Epidermal melanocyte (primary cell): ENCODE measurements at regions not wholly inside any gene's neighbourhood (a gene's known extent, or its start where the extent isn't known, plus 50 kb on each side); places are given as distances from the start of the nearest gene placed in this dataset.
"Not testable (repeated sequence)": the region's sequence is repeated elsewhere in the genome, so short reads cannot be mapped to it uniquely, and the experiment has no call there.

Source experiments
- DNase-seq: peaks from one replicate; pipeline ENCODE4 v3.0.0; 2011; ENCODE audit warnings: low spot score; ENCODE audit not compliant: insufficient read length

DNA sequence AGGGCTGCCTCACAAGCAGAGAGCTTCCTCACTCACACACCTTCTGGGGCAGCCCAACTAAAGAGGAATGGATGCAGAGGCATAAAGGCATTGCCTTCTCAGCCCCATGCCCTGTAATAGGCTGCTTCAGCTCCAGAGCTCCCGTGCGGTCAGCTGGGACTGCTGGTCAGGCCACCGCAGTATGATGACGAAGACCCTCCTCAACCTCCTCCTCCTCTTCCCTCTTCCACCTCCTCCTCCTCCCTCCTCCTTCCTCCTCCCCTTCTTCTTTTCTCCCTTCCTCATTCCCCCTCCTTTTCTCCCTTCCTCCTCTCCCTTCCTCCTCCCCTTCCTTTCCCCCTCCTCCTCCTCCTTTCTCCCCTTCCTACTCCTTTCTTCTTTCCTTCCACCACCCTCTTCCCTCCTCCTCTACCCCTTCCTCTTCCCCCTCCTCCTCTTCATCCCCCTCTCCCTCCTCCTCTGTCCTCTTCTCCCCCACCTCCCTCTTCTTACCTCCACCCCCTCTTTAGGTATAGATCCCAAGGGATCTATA lies 465.3 kb upstream of the CDH4 start:
- no peak for DNase-seq

DNA sequence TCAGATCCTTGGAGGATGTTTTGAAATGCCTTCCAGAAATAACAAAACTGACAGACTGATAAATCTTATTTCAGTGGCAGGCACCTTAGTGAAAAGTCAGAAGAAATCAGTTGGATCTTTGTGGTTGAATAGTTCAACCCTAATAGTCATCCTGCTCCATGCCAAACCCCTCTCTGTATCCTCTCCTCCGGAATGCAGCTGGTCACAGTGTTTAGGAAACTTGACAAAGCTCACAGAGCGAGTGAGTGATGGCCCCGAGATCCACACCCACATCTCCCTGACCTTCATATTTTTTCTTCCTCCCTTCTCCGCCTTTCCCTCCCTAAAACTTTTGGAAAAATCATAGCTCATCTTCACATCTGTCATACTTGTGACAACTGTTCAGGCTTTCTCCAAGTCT lies 464.8 kb upstream of the CDH4 start:
- DNase-seq = no peak

DNA sequence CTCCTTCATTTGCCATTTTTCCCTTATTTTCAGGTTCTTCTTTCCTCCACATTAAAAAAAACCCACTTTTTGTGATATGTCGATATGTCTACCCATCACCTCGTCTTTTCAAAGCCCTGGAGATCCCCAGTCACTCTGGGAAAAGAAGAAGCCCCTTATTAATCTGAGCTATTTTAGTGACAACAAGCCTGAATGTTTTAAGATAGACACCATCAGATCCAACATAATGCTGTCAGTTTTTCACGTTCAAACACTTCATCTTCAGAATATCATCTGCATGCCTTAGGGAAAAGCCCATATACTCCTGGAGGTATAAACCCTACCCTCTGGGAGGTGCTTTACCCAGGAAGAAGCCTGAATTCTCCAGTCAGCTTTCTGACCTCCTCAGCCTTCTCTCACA lies 464.0 kb upstream of the CDH4 start:
- no peak for DNase-seq

DNA sequence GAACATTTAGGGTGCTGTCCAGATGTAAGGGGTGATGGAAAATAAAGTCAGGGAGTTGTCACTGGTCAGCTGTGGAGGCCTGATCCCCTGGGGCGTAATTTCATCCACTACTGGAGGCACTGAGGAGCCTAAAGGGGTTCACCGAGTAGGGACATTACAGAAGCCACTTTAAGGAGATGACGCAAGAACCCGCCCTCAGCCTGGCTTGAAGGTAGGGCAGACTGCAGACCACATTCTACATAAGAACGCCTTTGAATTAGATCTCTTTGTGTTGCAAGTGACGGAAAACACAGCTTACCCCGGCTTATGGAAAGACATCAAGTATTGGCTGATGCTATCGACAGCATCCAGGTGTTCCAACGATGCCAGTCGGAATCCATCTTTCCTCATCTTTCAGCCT lies 462.7 kb upstream of the CDH4 start:
- no peak for DNase-seq

DNA sequence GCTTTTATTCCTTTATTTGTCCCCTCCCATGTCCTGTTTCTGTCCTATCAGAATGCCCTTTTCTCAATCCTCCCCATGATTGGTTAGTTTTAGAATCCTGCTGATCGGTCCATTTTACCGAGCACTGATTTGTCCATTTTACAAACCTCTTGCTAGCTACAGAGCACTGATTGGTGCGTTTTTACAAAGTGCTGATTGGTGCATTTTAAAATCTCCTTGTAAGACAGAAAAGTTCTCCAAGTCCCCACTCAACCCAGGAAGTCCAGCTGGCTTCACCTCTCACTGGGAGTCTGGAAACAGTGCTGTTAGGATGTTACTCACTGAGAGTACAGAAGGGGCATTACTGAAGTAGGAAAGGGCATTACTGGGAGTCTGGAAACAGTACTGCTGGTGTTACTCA lies 461.7 kb upstream of the CDH4 start:
- not testable (repeated sequence) for DNase-seq

DNA sequence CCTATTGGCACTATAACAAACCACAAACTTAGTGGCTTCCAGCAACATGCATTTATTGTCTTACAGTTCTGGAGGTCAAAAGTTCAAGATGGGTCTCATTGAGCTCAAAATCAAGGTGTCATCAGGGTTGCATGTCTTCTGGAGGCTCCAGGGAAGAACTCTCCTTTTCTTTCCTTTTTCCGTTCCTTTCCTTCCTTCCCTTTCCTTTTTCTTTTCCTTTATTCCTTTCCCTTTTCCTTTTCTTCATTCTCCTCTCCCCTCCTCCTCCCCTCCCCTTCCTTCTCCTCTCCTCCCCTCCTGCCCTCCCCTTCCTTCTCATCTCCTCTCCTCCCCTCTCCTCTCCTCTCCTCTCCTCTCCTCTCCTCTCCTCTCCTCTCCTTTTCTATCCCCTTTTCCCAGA lies 460.2 kb upstream of the CDH4 start:
- DNase-seq = no peak

DNA sequence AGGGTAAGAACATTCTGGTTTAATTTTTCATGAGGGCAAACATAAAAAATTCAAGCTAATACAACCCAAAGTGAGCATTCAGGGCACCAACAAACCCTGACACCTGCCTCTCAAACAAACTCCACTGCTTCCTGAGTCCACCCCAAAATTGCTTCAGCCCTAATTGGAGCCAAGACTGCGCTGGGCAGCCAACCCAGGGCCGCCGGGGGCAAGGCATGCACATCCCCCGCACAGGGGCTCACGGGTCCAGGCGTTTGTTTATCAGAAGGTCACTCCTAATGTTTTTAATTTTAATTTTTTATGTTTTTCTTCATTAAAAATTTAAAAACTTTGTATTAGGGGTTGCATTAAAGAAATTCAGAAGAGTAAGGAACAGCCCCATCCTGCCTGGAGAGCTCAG lies 459.1 kb upstream of the CDH4 start:
- no peak for DNase-seq

DNA sequence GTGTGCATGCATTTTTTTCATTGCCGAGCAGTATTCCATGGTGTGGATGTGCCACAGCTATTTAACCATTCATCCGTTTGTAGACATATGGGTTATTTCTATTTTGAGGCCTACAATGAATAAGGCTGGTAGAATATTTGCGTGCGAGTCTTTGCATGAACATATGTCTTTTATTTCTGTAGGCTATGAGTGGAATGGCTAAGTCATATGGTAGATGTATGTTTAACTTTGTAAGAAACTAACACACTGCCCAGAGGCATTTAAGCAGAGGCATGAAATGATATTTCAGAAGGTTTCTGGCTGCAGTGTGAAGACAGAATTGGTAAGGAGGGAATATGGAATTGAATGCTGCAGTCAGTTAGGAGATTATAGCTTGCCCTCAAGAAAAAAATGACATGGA lies 457.4 kb upstream of the CDH4 start:
- DNase-seq = no peak

DNA sequence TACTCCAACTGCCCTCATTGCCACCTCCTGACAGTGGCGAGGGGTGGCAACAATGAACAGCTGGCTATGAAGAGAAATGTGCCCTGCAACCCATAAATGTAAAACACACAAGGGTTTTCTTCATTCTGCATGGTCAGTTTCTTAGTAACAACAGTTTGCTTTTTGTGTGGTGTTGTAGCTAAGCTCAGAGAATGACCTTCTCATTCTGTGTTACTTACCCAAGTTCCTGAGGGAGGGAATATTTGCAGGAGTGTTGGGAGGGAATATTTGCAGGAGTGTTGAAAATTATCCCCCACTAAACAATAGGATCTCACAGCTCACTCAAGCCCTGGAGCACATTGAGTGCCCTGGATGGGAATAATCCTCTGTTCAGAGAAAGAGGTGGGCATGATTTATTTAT lies 456.4 kb upstream of the CDH4 start:
- no peak for DNase-seq

DNA sequence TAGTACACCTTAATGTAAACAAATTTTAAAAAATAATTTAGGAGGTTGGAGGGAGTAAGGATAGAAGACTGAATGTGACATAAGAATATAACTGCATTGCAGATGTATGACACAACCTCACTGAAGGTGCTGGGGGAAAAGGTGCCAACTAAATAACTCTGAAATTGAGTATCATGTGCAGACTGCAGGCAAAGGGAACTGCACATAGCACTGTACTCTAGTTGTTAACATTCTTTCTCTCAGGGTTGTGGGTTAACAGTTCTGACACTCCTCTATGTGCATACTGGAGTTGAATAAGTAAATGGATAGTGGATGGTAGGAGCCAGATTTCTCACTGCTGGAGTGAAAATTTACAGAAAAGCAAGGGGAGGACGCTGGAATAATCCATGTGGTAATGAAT lies 451.9 kb upstream of the CDH4 start:
- no peak for DNase-seq

DNA sequence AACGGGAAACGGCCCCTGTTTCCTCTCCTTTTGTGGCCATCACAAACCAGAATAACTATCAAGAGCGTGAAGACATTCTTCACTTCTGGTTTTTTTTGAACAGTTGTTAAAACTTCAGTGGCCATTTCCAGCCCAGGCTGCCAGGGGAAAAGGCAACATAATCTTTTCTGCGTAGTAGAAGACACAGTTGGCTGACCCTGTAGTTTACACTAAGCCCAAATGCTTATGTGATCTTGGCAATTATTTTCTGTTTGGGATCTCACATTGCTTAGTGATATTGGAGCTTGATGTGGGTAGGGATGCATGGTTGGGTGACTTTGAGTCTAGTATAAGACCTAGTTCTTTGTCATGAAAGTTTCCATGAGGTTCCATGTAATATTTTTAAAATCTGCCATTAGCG lies 449.4 kb upstream of the CDH4 start:
- no peak for DNase-seq

DNA sequence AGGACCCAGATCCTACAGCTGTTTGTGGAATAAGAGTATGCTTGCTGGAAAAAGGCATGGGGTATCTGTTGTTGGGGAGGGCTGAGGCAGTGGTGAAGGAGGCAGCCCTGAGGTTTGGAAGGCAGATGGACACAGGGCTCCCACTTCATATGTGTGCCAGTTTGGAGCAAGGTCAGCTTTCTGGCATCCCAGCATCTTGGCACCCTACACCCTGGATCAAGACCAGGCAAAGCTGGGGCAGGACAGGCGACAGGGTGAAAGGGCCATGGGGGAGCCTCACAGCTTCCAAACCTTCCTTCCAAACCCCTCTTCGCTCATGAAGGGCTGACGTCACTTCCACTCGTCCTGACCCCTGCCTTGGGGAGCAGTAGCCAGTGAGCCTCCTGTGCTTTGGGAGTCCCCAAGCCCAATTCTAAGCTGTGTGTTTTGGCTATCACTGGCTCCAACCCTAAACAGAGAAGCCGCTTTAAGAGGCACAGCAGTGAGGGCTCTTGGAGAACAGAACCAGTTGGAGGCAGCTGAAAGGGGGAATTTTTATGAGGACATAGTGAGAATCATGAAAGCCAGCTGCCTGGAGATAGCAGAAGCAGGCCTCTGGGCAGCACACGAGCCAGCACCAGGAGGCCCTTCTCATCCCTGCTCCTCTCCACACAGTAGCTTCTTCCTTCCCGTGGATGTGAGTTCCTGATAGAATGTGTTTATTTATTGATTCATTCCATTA lies 448.6 kb upstream of the CDH4 start:
- no peak for DNase-seq

DNA sequence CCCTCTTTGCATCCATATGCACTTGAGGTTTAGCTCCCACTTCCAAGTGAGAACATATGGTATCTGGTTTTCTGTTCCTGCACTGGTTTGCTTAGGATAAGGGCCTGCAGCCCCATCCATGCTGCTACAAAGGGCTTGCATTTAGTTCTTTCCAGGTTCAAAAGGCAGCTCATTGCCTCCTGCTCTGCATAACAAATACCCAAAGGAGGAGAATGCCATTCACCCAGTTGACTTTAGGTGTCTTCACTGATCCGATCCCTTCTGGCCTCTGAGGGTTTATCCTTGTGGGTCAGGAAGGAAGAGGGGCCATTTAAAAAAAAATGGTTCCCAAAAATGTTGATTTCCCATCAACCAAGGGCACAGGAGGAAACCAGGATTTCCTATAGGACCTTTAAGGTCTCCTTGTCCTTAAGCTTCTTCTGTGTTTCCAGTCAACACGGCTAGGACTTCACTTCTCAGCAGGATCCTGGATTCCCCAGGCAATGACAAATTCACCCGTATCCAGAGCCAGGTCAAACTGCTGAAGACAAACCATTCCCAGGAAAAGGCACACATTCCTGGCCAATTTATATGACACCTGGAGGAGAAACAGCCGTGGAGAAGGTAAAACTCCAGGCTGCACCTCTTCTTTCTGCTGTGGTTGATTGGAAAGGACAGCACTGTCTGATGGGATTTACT lies 447.7 kb upstream of the CDH4 start:
- no peak for DNase-seq

DNA sequence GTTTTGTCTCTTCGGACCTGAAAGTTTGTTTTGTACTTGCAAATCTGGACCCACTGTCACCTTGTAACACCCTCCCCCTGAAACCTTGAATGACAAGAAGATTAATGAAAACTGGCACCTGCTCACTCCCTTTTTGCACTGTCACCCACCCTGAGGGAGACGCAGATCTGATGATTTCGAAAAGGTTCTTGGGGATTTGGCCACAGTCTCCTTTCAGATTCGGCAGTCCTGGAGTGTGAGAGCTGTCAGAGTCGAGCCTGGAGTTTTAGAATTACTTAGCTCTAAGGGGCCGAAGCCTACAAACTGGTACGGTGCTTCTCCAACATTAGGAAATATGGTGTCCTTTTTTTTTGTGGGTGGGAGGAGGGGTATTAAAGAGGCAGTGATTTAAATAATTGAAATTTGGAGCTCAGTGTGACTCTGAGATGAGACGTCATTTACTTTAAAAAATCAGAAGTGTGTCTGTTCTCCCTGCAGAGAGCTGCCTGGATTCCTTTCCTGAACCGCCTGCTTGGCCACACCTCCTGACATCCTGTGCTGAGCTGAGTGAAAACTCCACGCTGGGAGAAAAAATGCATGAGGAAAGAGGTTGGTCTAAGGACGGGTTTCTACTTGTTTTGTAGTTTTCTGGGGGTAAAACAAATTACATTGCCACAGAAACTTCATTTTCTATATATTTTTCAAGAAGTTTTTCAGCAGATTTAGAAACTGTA lies 447.0 kb upstream of the CDH4 start:
- no peak for DNase-seq

DNA sequence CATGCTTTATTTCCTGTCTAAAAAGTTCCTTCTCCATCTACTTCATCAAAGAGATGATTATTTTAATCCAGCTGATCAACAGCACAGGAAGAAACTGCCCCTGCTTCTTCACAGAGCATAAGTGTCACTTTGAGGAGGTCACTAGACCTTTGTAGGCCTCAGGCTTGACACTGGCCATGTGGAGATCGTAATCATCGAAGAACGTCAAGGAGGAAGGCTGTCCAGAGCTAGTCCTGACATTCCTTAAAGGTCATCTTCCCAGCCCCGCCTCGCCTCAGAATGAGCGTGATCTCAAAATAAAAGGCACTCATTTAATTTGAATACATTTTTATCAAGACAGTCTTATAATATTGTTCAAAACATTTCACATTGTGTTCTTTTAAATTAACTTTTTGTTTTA lies 445.7 kb upstream of the CDH4 start:
- no peak for DNase-seq

DNA sequence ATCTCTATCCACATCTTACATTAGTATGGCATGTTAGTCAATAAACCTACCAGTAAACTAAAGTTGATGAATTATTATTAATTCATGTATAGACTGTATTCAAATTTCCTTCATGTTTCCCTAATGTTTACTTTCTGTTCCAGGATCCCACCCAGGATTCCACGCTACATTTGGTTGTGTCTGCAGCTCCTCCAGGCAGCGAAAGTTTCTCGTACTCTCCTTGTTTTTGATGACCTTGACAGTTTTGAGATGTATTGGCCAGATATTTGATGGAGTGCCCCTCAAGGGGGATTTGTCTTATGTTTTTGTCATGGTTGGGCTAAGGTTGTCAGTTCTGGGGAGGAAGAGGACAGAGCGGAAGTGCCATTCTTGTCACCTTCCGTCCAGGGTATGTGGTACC lies 445.2 kb upstream of the CDH4 start:
- DNase-seq = no peak

DNA sequence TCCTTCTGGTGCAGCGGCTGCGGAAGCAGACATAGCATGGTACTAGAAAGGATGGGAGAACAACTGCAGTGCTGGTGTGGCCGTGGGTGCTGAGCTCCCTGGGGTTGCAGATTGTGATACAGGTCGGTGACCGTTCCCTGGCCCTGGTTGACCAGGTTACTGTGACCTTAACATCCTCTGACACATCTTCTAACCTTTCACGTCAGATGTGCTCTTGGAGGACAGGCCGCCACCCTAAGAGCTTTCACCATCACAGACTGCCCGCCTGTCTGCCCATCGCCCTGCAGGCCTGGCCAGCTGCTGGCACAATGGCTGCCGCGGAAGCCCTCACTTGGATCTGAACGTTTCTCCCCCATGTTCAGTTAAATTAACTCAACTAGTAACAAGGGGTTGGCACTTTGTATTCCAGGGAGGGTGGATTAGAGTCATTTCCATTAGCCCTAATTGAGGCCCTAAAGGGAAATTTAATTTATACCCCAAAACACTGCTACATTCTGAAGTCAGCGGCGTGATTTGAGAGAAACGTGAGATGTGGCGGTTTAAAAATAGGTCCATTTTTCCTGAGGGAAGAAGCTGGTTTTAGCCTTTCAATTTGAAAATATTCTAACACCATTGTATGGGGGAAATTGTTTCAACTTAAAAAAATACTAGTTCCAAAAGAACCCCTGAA lies 443.9 kb upstream of the CDH4 start:
- DNase-seq = no peak

DNA sequence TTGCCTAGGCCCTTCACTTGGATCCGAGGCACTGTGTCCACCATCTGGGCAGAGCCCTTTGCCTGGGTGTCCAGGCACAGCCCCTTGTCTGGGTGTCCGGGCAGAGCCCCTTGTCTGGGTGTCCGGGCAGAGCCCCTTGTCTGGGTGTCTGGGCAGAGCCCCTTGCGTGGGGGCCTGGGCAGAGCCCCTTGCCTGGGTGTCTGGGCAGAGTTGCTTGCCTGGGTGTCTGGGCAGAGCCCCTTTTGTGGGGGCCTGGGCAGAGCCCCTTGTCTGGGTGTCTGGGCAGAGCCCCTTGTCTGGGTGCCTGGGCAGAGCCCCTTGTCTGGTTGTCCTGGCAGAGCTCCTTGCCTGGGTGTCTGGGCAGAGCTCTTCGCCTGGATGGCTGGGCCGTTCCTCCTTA lies 443.4 kb upstream of the CDH4 start:
- no peak for DNase-seq

DNA sequence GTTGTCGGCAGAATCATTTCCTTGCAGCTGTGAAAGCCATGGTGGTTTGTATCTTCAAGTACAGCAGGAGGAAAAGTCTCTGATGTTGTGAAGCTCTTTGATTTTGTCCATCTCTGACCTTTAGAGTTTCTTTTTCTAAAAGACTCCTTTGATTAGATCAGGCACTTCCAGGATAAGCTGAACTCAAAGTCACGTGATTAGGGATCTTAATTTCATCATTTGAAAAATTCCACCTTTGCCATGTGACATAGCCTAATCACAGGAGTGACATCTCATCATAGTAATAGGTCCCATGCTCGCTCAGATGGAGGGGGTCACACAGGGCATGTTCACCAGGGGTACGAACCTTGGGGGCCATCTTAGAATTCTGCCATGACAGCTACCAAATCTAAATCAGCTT lies 441.5 kb upstream of the CDH4 start:
- no peak for DNase-seq

DNA sequence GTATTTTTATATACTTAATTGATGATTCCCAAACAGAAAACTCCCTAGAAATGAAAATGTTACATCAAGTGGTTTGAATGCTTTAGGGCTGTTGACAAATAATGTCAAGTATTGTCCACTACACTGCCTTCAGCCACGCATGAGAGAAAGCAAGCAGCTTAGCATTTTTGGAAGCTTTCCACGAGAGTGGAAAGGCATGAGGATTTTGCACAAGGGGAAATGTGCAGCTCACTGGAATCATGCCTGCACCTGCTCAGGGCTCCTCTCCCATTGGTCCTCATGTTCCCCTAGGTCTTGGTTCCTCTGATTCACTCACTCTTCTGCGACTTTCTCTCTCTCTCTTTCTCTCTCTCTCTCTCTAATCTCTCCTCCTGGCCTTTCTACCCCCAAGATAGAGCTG lies 439.5 kb upstream of the CDH4 start:
- DNase-seq = no peak

DNA sequence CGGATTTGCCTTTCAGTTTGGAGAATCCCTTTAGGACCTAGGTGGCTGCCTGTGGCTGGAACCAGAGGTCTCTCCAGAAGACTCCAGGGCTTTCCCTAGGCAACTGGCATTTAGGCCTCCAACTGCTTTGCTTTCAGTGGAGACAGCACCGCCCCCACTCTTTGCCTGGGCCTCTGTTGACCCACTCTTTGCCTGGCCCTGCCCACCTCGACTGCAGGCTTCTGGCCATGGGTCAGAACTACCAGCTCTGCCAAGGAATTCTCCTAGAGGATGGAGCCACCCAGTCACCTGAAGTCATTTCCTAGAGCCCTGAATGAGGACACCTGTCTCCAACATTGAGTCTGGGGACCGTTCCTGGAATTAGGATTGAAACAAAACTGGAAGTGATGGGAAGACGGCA lies 439.0 kb upstream of the CDH4 start:
- DNase-seq = no peak

DNA sequence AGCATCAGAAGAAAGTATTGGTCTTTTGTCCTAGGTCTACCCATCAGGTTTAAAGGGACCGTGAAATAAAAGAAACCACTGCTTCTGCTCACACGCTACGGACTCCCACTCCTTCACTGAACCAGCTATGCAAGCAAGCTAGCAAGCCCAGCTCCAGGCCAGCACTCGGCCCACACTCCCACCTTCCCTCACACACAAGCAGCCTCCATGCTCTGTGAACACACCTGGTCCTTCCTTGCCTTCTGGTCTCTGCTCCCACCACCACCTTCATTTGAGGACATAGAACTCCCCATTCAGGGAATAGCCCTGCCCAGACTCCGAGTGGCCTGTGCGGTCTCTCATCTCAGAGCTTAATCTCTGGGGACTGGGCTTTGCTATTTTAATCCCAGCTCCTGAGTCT lies 436.4 kb upstream of the CDH4 start:
- no peak for DNase-seq
